K562 (cell line): ENCODE measurements at regions not wholly inside any gene's neighbourhood (a gene's known extent, or its start where the extent isn't known, plus 50 kb on each side); places are given as distances from the start of the nearest gene placed in this dataset.

Experiments used
- ATAC-seq: fragments of 200-7000 bp; cut with Tn5 transposase; 3 replicates; pipeline ENCODE4 v1.9.1; 2020; ENCODE audit warnings: moderate library complexity
- BruUV-seq: library from RNA; stranded (reverse); fragments of 400-500 nt; replicated peaks from 2 replicates; lab custom pipeline; 2021; lab: Mats Ljungman, UMichigan
- CTCF ChIA-PET: fragments of 300-600 bp; formaldehyde crosslinking; extraction: SDS; loops from one replicate; lab custom pipeline; 2021; ENCODE audit warnings: low intra/inter-chr PET ratio; lab: Yijun Ruan, JAX
- POLR2A ChIA-PET: fragments of 300-600, 350-650 bp; sonication (Branson Sonifier 250); formaldehyde crosslinking; extraction: SDS; loops from one replicate; lab custom pipeline; 2021; ENCODE audit warnings: antibody characterized with exemption, inconsistent platforms; lab: Yijun Ruan, JAX
- DNase-seq, 4 experiments: peaks; one replicate each; pipeline versions ENCODE4 v3.0.0 to v3.0.0-alpha.2; 2011 to 2018; ENCODE audit warnings: low spot score in 3 of 4, mixed read lengths in 3 of 4; ENCODE audit errors: extremely low read depth in 1 of 4
- FAIRE-seq: peaks from 2 replicates; lab custom pipeline; 2011; peaks lifted over from hg19 to GRCh38; lab: Jason Lieb, UNC
- H2AFZ ChIP-seq: 2 replicates; pipeline ENCODE4 v1.6.0; 2011; ENCODE audit warnings: low read depth, low read length, control low read depth, inconsistent platforms
- H3K27ac ChIP-seq: fragments of 200-600 bp; 3 replicates; pipeline ENCODE4 v1.8.0; 2011; ENCODE audit warnings: low read depth, mild to moderate bottlenecking, control low read depth, inconsistent platforms, low read length, moderate library complexity, mixed read lengths; ENCODE audit errors: extremely low read depth
- H3K27me3 ChIP-seq, 2 experiments: fragments of 300-600 bp in 1 of 2; 2 replicates in 1 of 2; 3 replicates in 1 of 2; pipeline versions ENCODE4 v1.6.0 to v1.8.0; 2011; ENCODE audit warnings: inconsistent platforms in 2 of 2, low read length in 2 of 2, mild to moderate bottlenecking in 1 of 2, mixed read lengths in 1 of 2, moderate library complexity in 1 of 2; ENCODE audit not compliant: control insufficient read depth in 2 of 2, insufficient read depth in 2 of 2
- H3K36me3 ChIP-seq: fragments of 300-600 bp; 3 replicates; pipeline ENCODE4 v1.8.0; 2011; ENCODE audit warnings: mild to moderate bottlenecking, low read length, inconsistent platforms; ENCODE audit not compliant: control insufficient read depth, insufficient read depth
- H3K4me1 ChIP-seq, 2 experiments: fragments of 200-600 bp in 1 of 2; replicated peaks in 1 of 2; 2 replicates in 1 of 2; 3 replicates in 1 of 2; pipeline versions ENCODE4 v1.5.1 to v1.8.0; 2011; ENCODE audit warnings: inconsistent platforms in 2 of 2, low read length in 2 of 2, mild to moderate bottlenecking in 1 of 2, mixed read lengths in 1 of 2, moderate library complexity in 1 of 2; ENCODE audit not compliant: control insufficient read depth in 2 of 2, insufficient read depth in 2 of 2
- H3K4me2 ChIP-seq: 2 replicates; pipeline ENCODE4 v1.6.1; 2011; ENCODE audit warnings: low read length, control low read depth, inconsistent platforms, mixed read lengths; ENCODE audit not compliant: insufficient read depth
- H3K4me3 ChIP-seq: fragments of 200-600 bp; sonication (generic), shearing (Covaris generic); 2 replicates; pipeline ENCODE4 v1.5.1; 2016; ENCODE audit warnings: control low read depth, inconsistent platforms
- H3K79me2 ChIP-seq: fragments of 200-600 bp; 3 replicates; pipeline ENCODE4 v1.8.0; 2011; ENCODE audit warnings: low read length, inconsistent platforms; ENCODE audit not compliant: control insufficient read depth, insufficient read depth
- H3K9ac ChIP-seq, 2 experiments: 2 replicates each; pipeline versions ENCODE4 v1.6.0 to v1.6.1; 2011; ENCODE audit warnings: low read depth in 2 of 2, low read length in 2 of 2, control low read depth in 1 of 2, inconsistent platforms in 1 of 2, mild to moderate bottlenecking in 1 of 2, mixed read lengths in 1 of 2; ENCODE audit not compliant: insufficient read depth in 1 of 2
- H3K9me1 ChIP-seq: one replicate; pipeline ENCODE4 v1.6.0; 2011; ENCODE audit warnings: inconsistent platforms, mild to moderate bottlenecking, low read length, moderate library complexity; ENCODE audit not compliant: control insufficient read depth, insufficient read depth
- H3K9me3 ChIP-seq: replicated peaks from 2 replicates; pipeline ENCODE4 v1.5.1; 2011; ENCODE audit warnings: low read depth, low read length, inconsistent platforms; ENCODE audit not compliant: control insufficient read depth, insufficient read depth
- H4K20me1 ChIP-seq: replicated peaks from 2 replicates; pipeline ENCODE4 v1.6.1; 2011; ENCODE audit warnings: low read length, inconsistent platforms, mixed read lengths; ENCODE audit not compliant: control insufficient read depth, insufficient read depth
- HMG20B ChIP-seq: fragments of 250-450 bp; sonication (Bioruptor Pico); IDR thresholded peaks from 2 replicates; pipeline ENCODE4 v1.5.0; 2021; ENCODE audit warnings: mild to moderate bottlenecking
- MAFF ChIP-seq: IDR thresholded peaks from 2 replicates; pipeline ENCODE4 v1.6.1; 2012; ENCODE audit warnings: low read length, improper control_type of control experiment
- MAFG ChIP-seq: fragments of 450-650 bp; conservative IDR thresholded peaks from 2 replicates; pipeline ENCODE4 v1.6.1; 2016; ENCODE audit warnings: missing genetic modification characterization, missing compliant biosample characterization
- MTA3 ChIP-seq: fragments of 450-650 bp; formaldehyde crosslinking; IDR thresholded peaks from 2 replicates; pipeline ENCODE4 v1.6.1; 2017; ENCODE audit warnings: mild to moderate bottlenecking, borderline replicate concordance
- POLR2AphosphoS2 ChIP-seq: IDR thresholded peaks from 2 replicates; pipeline ENCODE4 v1.6.1; 2012; ENCODE audit warnings: low read length, improper control_type of control experiment
- TSC22D4 ChIP-seq: fragments of 450-650 bp; IDR thresholded peaks from 2 replicates; pipeline ENCODE4 v1.6.1; 2016; ENCODE audit warnings: missing genetic modification characterization, missing biosample characterization, control low read depth
- ZBTB17 ChIP-seq: fragments of 450-650 bp; formaldehyde crosslinking; IDR thresholded peaks from 2 replicates; pipeline ENCODE4 v1.4.0; 2020; ENCODE audit warnings: mild to moderate bottlenecking
- WGBS: fragments of 100-300 bp; shearing (Covaris generic); methylation state at CpG from one replicate; pipeline ENCODE4 v1.1.6; 2016; ENCODE audit warnings: low coverage, mixed read lengths; ENCODE audit not compliant: insufficient coverage; ENCODE audit errors: missing lambda C conversion rate; 5-methylcytosine and 5-hydroxymethylcytosine counted together
- in situ Hi-C: fragments of 300-500 bp; cut with MboI; formaldehyde crosslinking; loops from 4 replicates; pipeline ENCODE4 v1.15.0; 2018; ENCODE audit warnings: inconsistent platforms, mixed read lengths
- intact Hi-C: fragments of 100-400 bp; cut with micrococcal nuclease; formaldehyde crosslinking; loops from 2 replicates; pipeline ENCODE4 v1.14.2; 2022
- TF ChIP-seq, protein P1 (sequence below): sonication (generic); IDR thresholded peaks from 2 replicates; pipeline ENCODE4 v1.6.1; 2016
- TF ChIP-seq, protein P2 (sequence below): fragments of 250-450 bp; sonication (Bioruptor Pico); IDR thresholded peaks from 2 replicates; pipeline ENCODE4 v1.8.0; 2021; ENCODE audit warnings: mild to moderate bottlenecking, moderate library complexity
- TF ChIP-seq, protein P3 (sequence below): fragments of 450-650 bp; formaldehyde crosslinking; IDR thresholded peaks from 2 replicates; pipeline ENCODE4 v1.4.0; 2020; ENCODE audit warnings: mild to moderate bottlenecking, mixed read lengths

DNA sequence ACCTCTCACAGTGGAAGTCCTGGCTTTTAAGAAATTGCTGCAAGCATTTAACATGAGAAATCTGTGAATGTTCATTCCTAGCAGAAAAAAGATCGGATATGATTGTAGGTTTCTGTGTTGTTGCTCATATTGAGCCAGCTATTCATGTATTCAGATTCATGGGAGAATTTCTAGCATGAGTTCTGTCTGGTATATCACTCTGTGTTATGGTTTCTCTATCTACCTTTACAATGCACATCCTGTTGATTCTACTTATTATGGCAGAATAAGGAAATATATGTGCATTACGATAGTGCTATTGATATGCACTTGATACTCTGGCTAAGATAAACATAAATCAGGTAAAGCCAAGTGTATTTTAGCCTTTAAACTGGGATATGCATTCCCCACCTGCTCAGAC is 138.2 kb downstream of the KCNRG start:
- Histone ChIP-seq H3K4me3 (no peak overlapping the region), H3K36me3 (no peaks in the 10 kb centered on the region), H3K4me2 (no peak overlapping the region), H3K9me1 (no peaks in the 10 kb centered on the region), H3K9me3 (no peaks in the 10 kb centered on the region), H3K27ac (no peak overlapping the region), H3K27me3 (no peaks in the 10 kb centered on the region), H3K4me1 (peaks cover 0 to 5% of the 10 kb centered on the region in 2 experiments; a peak in 1 of 5 replicates), H2AFZ (no peak overlapping the region), H3K9ac (no peak overlapping the region), H4K20me1 (no peaks in the 10 kb centered on the region), H3K79me2 (no peaks in the 10 kb centered on the region)
- in situ Hi-C loops = no loop called here
- no peak for TF ChIP-seq MAFG (tag)
- TF ChIP-seq HMG20B (CRISPR knock-in tag) = no peak
- no peak for TF ChIP-seq MTA3
- TF ChIP-seq TSC22D4 (tag) = no peak
- TF ChIP-seq, protein P1, sequence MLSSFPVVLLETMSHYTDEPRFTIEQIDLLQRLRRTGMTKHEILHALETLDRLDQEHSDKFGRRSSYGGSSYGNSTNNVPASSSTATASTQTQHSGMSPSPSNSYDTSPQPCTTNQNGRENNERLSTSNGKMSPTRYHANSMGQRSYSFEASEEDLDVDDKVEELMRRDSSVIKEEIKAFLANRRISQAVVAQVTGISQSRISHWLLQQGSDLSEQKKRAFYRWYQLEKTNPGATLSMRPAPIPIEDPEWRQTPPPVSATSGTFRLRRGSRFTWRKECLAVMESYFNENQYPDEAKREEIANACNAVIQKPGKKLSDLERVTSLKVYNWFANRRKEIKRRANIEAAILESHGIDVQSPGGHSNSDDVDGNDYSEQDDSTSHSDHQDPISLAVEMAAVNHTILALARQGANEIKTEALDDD = no peak
- TF ChIP-seq, protein P2, sequence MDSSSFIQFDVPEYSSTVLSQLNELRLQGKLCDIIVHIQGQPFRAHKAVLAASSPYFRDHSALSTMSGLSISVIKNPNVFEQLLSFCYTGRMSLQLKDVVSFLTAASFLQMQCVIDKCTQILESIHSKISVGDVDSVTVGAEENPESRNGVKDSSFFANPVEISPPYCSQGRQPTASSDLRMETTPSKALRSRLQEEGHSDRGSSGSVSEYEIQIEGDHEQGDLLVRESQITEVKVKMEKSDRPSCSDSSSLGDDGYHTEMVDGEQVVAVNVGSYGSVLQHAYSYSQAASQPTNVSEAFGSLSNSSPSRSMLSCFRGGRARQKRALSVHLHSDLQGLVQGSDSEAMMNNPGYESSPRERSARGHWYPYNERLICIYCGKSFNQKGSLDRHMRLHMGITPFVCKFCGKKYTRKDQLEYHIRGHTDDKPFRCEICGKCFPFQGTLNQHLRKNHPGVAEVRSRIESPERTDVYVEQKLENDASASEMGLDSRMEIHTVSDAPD = no peak
- TF ChIP-seq MAFF = no peak
- TF ChIP-seq, protein P3, sequence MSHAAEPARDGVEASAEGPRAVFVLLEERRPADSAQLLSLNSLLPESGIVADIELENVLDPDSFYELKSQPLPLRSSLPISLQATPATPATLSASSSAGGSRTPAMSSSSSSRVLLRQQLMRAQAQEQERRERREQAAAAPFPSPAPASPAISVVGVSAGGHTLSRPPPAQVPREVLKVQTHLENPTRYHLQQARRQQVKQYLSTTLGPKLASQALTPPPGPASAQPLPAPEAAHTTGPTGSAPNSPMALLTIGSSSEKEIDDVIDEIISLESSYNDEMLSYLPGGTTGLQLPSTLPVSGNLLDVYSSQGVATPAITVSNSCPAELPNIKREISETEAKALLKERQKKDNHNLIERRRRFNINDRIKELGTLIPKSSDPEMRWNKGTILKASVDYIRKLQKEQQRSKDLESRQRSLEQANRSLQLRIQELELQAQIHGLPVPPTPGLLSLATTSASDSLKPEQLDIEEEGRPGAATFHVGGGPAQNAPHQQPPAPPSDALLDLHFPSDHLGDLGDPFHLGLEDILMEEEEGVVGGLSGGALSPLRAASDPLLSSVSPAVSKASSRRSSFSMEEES (CRISPR knock-in tag) = no peak
- no peak for TF ChIP-seq ZBTB17 (CRISPR knock-in tag)
- no peak for TF ChIP-seq POLR2AphosphoS2
- 65% methylated on average over 2 of the region's 2 CpGs for WGBS
- intact Hi-C loops = no loop called here
- no peak for ATAC-seq
- no peak for DNase-seq
- BruUV-seq = no TSS peak
- FAIRE-seq = no peak
- CTCF ChIA-PET = no interaction called here
- POLR2A ChIA-PET = no interaction called here
